ENCODE measurements at regions not wholly inside any gene's neighbourhood (a gene's known extent, or its start where the extent isn't known, plus 50 kb on each side); places are given as distances from the start of the nearest gene placed in this dataset.

DNA sequence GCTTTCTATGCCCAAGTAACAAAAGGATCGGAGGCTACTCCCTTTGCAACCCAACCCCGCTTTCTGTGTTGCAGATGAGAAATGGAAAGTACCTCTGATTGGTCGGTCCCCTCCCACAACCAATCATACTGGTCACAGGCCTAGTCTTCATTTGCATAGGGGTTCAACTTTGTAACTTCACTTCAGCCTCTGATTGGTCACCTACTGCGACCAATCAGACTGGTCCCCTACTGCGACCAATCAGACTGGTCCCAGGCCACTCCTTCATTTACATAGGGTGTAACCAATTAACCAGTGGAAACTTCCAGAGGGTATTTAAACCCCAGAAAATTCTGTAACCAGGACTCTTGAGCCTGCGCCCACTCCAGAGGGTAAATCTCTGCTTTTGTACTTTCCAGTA lies 906.4 kb upstream of the TMEM132C start:
- DNase-seq: no peak

DNA sequence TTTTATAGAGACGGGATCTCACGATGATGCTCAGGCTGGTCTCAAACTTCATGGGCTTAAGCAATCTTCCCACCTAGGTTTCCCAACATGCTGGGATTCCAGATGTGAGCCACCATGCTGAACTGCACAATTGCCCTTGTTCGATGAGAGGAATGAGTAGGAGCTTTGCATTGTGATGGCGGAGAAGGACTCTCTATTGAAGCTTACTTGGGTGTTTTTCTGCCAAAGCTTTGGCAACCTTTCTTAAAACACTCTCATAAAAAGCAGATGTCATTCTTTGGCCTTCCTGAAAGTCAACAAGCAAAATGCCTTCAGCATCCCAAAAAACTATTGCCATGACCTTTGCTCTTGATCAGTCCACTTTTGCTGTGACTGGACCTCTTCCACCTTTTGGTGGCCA lies 904.8 kb upstream of the TMEM132C start:
- DNase-seq: no peak

DNA sequence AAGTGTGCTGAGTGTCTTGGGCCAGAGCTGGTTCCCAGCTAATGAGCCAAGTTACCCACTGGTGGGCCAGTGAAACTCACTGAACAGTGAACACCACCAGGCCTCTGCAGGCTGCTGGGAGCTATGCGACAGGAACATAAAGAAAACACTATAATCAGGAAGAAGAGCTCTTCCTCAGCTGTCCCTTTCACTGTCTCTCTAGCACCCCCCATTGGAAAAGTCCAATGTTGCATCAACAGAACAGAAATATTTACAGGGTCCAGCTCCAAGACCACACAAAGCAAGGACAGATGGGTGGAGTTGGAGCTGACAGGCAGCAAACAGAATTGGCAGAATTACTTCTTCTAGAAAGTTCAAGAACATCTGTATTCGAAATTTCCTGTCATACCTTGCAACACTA lies 903.6 kb upstream of the TMEM132C start:
- DNase-seq: peak in 1 of 2 donors; percentile 14

DNA sequence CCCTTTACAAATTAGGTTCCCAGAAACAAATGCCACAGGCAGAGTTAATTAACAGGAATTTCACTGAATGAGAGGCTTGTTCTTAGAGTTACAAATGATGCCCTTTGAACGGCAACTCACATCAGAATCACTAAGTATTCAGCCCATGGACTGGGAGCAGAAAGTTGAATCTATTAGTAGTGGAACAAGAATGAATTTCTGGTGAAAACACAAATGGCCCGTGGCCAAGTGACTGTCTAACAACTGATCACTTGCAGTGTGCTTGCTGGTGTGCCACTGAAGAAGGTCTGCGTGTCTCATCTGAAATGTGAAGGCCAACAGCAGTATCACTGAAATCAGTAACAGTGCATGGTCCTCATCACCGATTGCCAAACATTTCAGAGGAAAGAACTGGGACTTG lies 893.4 kb upstream of the TMEM132C start:
- no peak for DNase-seq

DNA sequence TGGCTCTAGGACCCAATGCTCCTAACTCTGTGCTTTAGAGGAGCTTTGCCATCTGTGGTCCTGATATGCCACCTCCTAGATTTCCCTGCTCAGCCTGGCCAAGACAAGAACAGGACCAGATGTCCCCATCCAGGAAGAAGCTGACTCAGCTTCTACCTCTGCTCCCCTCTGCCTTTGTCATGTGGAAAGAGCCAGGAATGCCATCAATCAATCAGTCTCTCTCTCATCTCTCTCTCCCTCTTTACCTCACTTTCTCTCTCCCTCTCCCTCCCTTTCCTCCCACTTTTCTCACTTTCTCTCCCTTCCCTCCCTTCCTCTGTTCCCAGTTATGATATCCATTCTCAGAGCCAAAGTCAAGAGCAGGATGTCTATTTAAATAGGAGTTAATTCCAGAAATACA lies 892.5 kb upstream of the TMEM132C start:
- DNase-seq: no peak

DNA sequence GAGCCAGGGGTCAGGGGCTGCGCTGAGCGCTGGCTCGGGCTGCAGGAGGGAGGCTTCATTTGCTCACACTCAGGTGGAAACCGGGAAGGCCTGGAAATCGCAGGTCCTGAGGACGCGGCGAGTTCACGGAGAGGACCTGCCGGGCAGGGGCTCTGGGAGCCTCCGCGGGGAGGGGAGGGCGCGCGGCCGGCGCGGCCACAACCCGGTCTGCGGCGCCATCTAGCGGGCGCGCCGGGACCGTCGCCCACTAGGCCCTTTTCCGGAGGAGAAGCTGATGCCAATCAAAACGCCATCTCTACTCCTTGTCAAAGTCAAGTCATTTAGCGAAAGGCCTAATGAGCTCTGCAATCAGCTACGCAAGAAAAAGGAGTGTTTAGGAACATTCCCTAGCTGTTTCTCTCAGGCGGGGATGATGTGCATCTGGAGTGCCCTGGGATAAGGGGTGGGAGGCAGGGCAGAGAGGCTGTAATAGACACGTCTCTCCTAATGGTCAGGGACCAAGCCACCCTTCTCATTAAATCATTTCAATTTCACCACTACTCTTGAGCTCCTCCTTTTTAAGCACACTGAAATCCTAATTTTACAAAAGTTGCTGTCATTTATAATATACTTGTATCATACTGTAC lies 885.8 kb upstream of the TMEM132C start:
- peak in 1 of 2 donors; percentile 12 for DNase-seq

DNA sequence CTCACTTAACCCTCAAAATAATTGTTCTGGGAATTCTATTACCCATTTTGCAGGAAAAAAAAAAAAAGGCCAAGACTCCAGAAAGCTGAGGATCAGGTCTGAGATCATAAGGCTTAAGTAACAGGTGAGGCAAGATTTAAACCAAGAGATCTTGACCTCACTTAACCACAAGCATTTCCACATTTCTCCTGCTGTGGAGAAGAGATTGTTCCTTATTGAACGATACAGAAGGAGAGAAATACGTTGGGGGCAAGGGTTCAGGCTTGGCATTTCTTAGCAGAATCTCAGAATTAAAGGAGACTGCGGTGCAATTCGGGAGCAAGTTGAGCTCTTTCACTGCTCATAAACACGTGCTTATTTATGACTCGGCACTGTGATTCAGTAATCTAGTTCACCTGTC lies 885.3 kb upstream of the TMEM132C start:
- DNase-seq: no peak

DNA sequence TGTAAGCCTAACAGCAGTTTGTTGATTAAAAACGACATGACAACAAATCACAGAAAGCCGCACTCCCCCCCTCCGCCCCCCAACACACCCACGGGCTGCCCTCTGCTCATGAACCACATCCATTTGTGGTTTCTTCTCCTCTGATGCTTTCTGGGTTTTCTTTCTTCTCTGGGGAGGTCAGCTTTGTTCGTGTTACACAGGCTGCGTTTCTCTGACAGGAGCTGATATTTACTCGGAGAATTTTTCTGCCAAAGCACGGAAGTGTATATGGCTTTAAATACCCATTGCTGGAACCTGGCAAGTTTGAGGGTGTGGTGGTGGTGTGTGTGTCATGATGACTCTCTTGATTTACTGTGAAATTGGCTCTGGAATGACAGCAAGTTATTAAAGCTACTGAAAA lies 883.7 kb upstream of the TMEM132C start:
- DNase-seq: no peak

DNA sequence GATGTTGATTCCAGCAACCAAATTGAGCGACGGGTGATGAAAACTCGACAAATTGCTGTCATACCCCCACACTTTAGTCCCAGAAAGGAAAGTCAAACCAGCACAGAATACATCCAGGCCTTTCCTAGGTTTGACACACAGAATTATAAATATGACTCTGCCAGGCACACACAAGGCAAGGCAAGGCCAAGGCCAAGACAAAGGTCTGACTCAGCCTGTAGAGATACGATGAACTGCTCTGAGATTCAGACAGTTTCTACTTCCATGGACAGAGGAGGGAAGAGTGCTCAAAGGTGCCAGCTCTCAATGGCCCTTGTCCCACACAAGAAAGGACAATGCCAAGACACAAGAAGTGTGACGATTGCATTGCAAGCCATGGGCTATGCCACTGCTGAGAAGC lies 880.2 kb upstream of the TMEM132C start:
- DNase-seq: no peak

DNA sequence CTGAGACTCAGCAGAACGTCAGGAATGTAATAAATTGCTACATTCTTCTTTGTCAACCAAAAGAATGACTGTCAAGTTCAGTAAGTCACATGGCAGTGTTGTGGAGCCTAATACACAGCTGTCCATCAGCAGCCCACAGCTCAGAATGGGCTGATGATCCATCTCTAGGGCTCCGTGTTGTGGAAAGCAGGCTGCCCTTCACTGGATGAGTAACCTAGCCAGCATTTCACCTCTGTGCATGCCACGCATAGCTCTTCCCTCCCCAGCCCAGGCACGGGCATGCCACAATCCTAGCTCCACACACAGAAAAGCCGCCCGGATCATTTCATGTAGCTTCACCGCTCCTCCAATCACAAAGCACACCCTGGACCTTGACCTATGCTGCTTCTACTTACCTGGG lies 878.0 kb upstream of the TMEM132C start:
- no peak for DNase-seq

DNA sequence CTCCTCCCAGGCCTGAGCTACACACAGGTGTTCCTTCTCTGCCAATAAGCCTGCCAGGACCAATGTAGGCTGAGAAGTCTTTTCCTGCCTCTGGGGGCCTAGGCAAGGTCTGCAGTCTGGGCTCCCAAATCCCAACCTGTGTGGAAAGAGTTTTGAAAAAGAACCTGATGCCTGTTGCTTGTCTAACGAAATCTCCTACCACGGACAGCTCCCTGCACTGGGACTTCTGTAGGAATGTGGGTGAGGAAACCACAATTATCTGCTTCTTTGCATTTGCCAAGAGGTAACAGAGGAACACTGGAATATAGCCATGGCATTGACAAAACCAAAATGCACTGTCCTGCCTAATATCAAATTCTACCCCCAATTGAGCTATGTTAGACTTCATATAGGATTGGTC lies 877.0 kb upstream of the TMEM132C start:
- no peak for DNase-seq

DNA sequence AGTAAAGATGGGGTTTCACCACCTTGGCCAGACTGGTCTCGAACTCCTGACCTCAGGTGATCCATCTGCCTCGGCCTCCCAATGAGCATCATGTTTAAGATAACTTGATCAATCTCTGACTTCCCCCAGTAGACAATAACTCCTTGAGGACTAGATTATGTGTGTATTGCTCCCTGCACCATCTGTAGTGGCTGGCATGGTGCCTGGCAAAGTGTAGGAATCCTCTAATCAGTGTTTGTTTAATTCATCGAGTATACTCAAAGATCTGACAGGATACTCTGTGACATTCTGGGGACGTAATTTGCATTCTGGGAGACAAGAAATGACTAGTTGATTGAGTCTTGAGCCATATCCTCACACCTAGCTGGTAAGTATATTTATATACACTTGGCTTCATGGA lies 873.5 kb upstream of the TMEM132C start:
- no peak for DNase-seq

DNA sequence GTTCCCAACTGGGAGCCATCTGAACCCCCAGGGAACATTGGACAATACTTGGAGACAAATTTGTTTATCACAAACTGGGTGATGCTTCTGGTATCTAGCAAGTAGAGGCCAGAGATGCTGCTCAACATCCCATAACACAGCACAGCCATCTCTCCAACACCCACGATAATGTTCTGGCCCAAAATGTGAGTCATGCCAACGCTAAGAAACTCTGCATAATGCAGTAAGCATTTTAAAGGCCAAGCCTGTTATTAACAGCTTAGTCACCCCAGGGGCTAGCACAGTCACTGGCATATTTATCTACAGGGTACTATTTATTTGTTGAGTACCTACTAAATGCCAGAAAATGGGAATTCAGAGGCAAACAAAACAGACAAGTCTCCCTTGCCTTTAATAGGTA lies 873.1 kb upstream of the TMEM132C start:
- DNase-seq: no peak

DNA sequence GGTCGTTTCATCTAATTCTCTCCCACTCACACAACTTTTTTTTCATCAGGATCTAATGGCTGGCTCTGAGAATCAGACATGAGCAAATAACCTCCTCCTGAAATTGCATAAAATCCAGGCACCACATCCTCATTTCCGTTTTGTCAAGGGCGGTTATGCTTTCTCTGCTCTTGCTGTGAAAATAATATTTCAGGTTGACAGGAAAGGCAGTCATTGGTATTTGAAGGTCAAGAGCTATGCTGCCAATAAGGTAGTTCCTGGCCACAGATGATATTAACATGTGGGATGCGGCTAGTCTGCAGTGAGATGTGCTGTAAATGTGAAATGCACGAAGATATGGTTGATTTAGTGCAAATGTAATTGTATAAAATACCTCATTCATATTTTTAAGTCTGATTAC lies 870.2 kb upstream of the TMEM132C start:
- no peak for DNase-seq

DNA sequence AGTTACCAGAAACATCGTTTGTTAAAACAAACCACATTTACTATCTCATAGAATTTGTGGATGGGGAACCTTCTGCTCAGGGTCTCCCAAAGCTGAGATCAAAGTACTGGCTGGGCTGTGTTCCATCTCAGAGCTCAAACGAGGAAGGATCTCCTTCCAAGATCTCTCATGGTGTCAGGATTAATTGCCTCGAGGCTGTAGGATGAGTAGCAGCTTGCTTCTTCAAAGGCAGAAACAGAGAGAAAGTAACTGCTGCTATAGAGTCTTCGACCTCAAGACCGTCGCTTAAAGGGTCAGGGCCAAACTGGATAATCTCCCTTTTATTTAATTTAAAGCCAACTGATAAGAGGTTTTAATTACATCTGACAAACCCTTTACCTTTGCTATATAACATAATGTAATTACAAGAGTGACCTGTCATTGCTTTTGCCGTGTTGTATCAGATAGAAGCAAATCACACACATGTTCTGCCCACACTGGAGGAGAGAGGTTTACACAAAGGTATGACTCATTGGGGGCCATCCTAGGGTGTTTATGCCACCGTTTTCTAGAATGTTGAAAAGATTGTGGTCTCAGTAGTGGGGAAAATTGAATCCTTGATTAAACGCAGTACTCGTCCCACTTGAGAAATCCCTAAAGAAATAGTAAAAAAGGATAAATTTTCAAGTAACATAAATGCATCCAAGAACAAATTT lies 868.8 kb upstream of the TMEM132C start:
- DNase-seq: no peak

DNA sequence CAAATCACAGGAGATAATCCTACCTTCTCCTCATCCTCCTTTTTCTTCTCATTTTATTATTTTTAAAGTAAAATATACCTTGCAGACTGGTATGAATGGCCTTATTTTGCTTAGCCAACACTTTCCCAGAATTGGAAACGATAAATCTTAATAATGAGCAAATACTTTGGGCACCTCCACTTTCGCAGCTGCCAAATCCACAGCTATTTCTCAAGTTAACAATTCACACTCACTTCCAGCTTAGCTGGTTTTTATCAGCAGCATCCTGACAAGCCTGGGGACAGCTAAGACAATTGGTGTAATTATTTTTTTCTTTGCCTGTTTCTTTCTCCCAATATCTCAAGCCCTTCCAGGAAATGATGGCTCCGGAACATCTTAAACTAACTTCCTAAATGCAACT lies 867.5 kb upstream of the TMEM132C start:
- no peak for DNase-seq

DNA sequence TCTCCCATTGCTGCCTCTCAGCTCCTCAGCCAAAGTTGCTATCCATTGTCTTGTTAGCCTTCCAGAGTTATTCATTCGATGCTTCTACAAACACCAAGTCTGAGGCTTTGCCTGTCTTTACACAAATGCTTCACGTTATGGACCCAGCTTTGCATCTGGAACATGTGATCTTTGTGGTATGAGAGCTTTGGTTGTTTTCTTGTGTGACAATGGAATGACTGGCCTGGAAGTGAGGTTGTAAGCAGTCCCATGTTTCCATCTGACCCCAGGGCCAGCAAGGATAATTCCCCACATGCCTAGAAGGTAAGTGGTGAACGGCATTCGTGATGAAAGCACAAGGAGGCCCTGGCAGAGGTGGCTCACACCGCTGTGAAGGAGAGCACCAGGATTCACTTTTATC lies 866.7 kb upstream of the TMEM132C start:
- no peak for DNase-seq

DNA sequence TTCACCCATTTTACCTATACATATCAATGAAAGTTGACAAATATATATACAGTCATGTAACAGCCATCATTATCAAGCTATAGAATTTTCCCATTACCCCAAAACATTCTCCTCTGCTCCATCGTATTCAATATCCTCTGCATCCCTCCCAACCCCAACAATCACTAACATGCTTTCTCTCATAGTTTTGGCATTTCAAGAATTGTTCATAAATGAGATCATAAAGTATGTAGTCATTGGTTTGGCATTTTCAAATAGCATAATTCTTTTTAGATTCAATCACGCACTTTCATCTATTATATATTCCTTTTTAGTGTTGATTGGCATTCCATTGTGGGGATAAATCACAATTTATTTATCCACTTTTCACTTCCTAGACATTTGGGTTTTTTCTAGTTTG lies 866.0 kb upstream of the TMEM132C start:
- no peak for DNase-seq

DNA sequence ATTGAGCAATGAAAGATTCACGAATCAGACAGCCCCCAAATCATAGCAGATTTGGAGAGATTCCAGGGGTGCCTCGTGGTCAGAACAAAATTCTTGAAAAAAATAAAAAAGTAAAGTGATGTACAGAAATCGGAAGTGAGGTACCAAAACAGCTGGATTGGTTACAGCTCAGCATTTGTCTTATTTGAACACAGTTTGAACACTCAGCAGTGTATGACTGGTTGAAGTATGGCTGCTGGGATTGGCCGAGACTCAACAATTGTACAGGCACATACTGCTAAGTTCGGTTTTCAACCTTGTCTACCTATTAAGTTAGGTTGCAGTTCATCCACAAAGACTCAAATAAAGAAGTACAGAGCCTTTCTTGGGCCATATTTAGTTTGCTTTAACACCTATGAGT lies 865.4 kb upstream of the TMEM132C start:
- no peak for DNase-seq

DNA sequence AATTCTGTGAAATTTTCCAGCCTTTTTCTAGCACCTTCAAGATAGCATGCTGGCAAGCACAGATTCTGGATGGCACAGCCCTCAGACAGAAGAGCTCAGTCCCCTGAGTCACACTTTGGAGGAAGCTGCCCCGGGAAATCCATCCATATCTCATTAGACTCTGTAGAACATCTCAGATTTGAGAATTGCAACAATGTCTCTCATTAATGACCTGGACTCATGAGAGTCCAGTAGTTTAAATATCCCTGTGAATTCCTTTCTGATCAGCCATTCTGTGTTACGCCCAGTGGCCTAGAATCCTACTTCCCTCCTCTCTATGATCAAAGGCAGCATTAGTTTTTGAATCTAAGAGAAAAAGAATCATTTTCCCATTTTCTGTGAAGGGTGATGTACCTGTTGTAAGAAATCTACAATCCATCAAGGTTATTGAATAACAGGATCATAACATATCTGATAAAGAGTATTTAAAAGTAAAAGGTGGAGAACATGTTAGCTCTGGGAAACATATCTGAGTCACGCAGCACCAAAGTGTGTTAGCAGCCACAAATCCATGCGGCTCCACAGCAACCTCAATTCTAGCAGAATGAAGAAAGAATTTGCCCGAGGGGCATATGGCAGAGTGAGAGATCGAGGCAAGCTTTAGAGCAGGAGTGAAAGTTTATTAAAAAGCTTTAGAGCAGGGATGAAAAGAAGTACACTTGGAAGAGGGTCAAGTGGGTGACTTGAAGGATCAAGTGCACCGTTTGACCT lies 855.6 kb upstream of the TMEM132C start:
- no peak for DNase-seq

DNA sequence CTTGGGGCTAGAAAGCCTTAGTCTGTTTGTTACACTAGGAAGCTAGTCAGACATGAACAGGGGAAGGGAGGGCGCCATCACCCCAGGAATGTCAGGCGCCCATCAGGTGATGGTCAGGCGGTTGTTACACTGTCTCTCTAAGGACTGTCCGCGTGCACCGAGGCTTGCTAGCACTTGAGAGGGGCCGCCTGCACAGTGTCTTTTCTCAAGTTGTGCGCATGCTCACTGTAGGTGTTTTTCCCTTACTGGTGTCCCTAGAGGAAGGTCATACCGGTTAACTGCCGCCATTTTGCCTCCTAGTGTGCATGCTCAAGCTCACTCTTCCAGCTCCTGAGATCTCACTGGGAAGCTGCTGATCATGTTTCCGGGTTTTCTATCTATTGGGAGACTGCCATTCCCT lies 855.0 kb upstream of the TMEM132C start:
- no peak for DNase-seq

DNA sequence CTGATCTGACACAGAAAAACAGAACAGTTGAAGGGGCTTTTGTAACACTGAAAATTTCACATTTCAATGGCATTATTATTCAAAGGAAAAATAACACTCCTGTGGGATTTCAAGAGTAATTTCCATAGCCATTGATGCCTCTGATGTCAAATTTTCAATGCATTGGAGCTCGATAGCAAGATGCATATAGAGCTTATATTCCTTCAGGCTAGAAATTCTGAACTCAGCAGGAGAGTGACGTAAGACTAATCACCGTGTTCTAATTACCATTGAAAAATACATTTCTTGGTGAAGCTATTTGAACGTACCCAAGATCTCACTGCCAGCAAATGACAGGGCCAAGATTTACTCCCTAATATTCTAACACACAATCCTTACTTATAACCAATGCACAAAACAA lies 854.1 kb upstream of the TMEM132C start:
- no peak for DNase-seq

DNA sequence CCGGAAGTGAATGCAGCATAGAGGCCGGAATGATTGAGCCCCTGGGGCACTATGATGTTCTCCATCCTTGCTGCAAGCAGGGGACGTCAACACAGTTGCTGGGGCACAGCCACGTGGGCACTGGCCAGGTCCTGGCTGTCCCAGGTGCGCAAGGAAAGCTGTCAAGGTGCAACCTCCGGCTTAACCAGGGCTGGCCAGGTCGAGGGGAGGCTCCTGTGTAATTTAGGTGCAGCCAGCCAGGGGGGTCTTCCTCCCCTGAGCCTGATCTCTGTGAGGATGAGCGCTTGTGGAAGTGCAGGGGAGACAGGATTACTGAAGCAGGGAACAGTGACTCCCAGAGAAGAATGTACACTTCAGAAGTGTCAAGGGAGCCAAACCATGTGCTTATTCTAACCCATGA lies 852.8 kb upstream of the TMEM132C start:
- DNase-seq: no peak

DNA sequence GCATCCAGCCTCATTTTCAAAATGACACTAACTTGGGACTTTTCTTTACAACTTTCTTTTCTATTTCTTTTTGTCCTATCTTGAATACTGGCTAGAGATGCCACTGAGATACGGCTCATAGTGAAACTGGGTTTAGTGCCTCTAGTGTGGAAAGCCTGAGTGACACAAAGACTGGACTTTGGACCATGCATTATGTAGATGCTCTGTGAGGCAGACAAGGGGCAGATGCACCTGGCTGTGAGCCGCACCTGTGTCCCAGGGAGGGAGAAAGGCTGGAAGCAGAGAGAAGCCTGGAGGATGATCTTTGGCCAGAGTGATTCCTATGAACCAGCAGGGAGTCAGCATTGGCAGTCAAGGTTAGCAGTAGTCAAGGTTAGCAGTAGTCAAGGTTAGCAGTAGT lies 852.3 kb upstream of the TMEM132C start:
- DNase-seq: no peak

DNA sequence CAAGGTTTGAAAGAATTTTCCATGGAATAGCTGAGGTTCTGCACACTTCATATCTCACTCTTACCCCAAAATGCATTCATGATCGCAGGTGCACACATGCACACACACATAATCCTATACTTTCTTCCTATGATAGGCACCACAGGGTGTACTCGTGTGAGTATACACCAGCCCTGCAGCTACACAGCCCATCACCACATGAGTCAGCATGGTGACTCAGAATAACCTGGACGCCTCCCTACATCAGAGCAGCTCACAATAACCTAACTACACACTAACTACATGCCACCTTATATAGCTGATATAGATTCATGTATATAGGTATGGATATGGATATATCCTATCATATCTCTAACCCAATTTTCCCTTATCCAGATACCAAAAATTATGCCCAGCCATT lies 850.2 kb upstream of the TMEM132C start:
- DNase-seq: no peak
